Breast epithelium (tissue), 3 donors: ENCODE measurements at regions not wholly inside any gene's neighbourhood (a gene's known extent, or its start where the extent isn't known, plus 50 kb on each side); places are given as distances from the start of the nearest gene placed in this dataset.

Source experiments
- CTCF ChIP-seq, 3 donors: fragments of 450-650 bp; IDR thresholded peaks; one replicate each; pipeline ENCODE4 v1.5.1; 2016 to 2017; ENCODE audit warnings: antibody characterized with exemption in 3 of 3, mild to moderate bottlenecking in 3 of 3, moderate library complexity in 3 of 3
- POLR2A ChIP-seq: fragments of 450-650 bp; IDR thresholded peaks from one replicate; pipeline ENCODE4 v1.6.1; 2016; ENCODE audit warnings: antibody characterized with exemption, mild to moderate bottlenecking, moderate library complexity
- POLR2AphosphoS5 ChIP-seq, 3 donors: sonication (generic); formaldehyde crosslinking; IDR thresholded peaks; one replicate each; pipeline ENCODE4 v1.6.1; 2017; ENCODE audit warnings: antibody characterized with exemption in 3 of 3

- no peak for TF ChIP-seq CTCF (IDR thresholded peaks at IDR 0.05)
- no peak for TF ChIP-seq POLR2A
- no peak for TF ChIP-seq POLR2AphosphoS5 (IDR thresholded peaks at IDR 0.05)
Measured at GRCh38 chr9:65430221-65430620, 145.2 kb upstream of the FOXD4L5 start.
